ENCODE measurements at regions not wholly inside any gene's neighbourhood (a gene's known extent, or its start where the extent isn't known, plus 50 kb on each side); places are given as distances from the start of the nearest gene placed in this dataset.

DNA sequence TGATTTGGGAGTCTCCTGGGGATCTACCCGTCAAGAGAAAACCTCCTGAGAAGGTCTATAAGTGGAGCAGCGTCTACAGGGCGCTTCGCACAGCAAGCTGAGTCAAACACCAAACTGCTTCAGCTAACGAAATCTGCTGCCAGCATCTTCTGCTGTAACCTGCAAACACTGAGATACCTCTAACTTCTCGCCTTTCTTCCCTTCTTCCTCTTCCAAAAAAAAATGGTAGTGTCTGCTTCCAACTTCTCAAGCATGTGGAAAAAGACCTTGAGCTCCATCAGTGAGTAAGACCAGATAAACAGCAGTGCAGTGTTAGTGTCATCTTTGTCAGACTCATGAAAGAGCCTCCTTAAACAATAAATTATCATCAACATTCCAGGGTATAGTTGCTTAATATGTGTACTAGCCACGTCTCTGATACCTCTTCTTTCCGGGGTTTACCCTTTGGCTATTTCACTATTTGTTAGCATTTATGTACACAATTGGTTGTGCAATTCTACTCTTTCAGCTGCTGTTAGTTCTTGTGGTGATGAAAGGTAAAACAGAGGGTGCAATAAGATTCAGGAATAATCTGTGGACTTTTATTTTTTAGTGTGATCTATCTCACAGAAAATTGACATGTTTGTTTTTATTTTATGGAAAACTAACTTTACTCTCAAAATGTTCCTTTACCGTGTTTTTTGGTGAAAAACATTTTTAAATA lies 81.6 kb downstream of the LLPH start:
- H3K4me3 ChIP-seq (ENCODE audit: low read length), result no peak overlapping the region
- H3K27ac ChIP-seq (ENCODE audit: low read depth, low read length), result no peak overlapping the region
- no peak overlapping the region for H3K9ac ChIP-seq (ENCODE audit: low read length)
- no peaks in the 10 kb centered on the region for H3K79me1 ChIP-seq (ENCODE audit: low read length)
- no peak overlapping the region for H2BK15ac ChIP-seq (replicated peaks; ENCODE audit: low read depth)
- H3K27me3 ChIP-seq (ENCODE audit: insufficient read depth, low read length, poor library complexity), result no peaks in the 10 kb centered on the region
- H3K56ac ChIP-seq (ENCODE audit: low read length), result no peak overlapping the region
- DNase-seq, result no peak
- H3K4ac ChIP-seq (ENCODE audit: low read depth, low read length), result no peak overlapping the region
- peaks cover 2% of the 10 kb centered on the region for H3K4me1 ChIP-seq (ENCODE audit: control insufficient read depth, low read depth, low read length)
- no CpG with 5 or more reads among the region's 9 CpGs for WGBS (ENCODE audit: extremely low coverage, insufficient coverage, low lambda C conversion rate)
- H3K79me2 ChIP-seq (ENCODE audit: control insufficient read depth, insufficient read depth, low read length), result no peaks in the 10 kb centered on the region
- H2BK5ac ChIP-seq (ENCODE audit: low read length), result no peak overlapping the region
- H3K4me2 ChIP-seq (ENCODE audit: low read length), result no peak overlapping the region
- H2BK120ac ChIP-seq (ENCODE audit: low read depth, low read length), result no peak overlapping the region
- H2AK5ac ChIP-seq (ENCODE audit: low read length), result no peak overlapping the region
- H3K36me3 ChIP-seq (ENCODE audit: control insufficient read depth, insufficient read depth, low read length), result no peaks in the 10 kb centered on the region
- no peak overlapping the region for H4K8ac ChIP-seq (ENCODE audit: low read depth, low read length)
- no peak overlapping the region for H3K18ac ChIP-seq (ENCODE audit: low read length)
- H4K5ac ChIP-seq (ENCODE audit: low read length), result no peak overlapping the region
- no peak overlapping the region for H3K23ac ChIP-seq (ENCODE audit: low read length)

DNA sequence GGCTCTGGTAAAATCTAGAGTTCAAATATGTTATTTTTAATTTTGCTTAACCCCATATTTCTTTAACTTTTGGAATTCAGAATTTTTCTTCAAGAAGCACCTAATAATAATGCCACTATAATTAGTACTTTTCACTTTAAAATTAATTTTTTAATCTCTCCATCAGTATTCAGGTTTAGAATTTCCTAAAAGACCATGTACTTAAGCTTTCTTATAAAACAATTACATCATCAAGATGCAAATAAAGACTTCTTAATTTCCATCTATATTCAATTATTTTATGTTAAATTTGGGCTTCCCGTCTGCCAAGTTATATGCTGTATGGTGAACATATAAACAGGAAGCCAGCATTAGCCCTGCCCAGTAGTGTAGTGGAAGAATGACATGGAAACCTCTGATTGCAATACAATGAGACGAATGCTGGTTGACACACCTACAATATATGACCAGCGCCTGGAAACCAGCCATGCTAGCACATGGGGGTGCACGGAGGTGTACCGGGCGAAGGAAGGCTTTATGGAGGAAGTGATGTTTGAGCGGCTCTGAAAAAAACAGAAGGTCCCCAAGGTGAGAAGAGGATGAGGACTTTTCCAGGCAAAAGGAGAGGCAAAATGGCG lies 82.2 kb downstream of the LLPH start:
- no CpG with 5 or more reads among the region's 8 CpGs for WGBS (ENCODE audit: extremely low coverage, insufficient coverage, low lambda C conversion rate)

DNA sequence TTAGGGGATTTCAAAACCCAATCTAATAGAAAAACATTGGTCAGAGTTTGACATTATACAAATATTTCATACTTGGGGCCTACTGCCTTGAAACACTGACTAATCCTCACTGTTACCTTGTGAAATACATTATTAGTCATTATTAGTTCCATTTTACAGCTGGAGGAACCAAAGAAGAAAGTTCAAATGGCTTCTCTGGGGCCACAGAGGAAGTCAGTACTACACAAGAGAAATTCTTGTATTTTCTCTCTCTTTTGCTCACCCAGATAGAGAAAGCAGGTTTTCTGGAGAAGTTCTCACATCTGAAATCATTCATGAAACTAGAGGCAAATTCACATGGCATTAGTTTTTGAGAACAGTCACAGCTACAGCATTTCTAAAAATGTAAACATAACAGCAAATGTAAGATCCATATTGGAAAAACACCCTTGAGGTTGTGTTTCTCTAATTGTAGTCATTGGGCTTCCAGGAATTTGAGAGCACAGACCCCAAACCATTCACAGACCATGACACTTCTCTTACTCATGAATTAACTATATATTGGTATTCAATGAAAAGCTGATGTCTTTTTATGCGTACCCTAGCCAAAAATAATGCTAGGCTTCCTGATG lies 83.0 kb downstream of the LLPH start:
- no peak overlapping the region for H2BK5ac ChIP-seq (ENCODE audit: low read length)
- H3K27me3 ChIP-seq (ENCODE audit: insufficient read depth, low read length, poor library complexity), result no peaks in the 10 kb centered on the region
- no peak overlapping the region for H2BK15ac ChIP-seq (replicated peaks; ENCODE audit: low read depth)
- no peak overlapping the region for H3K27ac ChIP-seq (ENCODE audit: low read depth, low read length)
- no peak overlapping the region for H3K56ac ChIP-seq (ENCODE audit: low read length)
- no peak overlapping the region for H3K18ac ChIP-seq (ENCODE audit: low read length)
- no peak overlapping the region for H3K4me2 ChIP-seq (ENCODE audit: low read length)
- peaks cover 2% of the 10 kb centered on the region for H3K4me1 ChIP-seq (ENCODE audit: control insufficient read depth, low read depth, low read length)
- no peak overlapping the region for H2AK5ac ChIP-seq (ENCODE audit: low read length)
- no peak overlapping the region for H4K5ac ChIP-seq (ENCODE audit: low read length)
- H3K4ac ChIP-seq (ENCODE audit: low read depth, low read length), result no peak overlapping the region
- H3K79me2 ChIP-seq (ENCODE audit: control insufficient read depth, insufficient read depth, low read length), result no peaks in the 10 kb centered on the region
- no peak overlapping the region for H4K8ac ChIP-seq (ENCODE audit: low read depth, low read length)
- H3K36me3 ChIP-seq (ENCODE audit: control insufficient read depth, insufficient read depth, low read length), result no peaks in the 10 kb centered on the region
- H2BK120ac ChIP-seq (ENCODE audit: low read depth, low read length), result no peak overlapping the region
- no peak overlapping the region for H3K23ac ChIP-seq (ENCODE audit: low read length)
- no peaks in the 10 kb centered on the region for H3K79me1 ChIP-seq (ENCODE audit: low read length)
- DNase-seq, result no peak
- H3K9ac ChIP-seq (ENCODE audit: low read length), result no peak overlapping the region
- no CpG with 5 or more reads among the region's 1 CpG for WGBS (ENCODE audit: extremely low coverage, insufficient coverage, low lambda C conversion rate)
- H3K4me3 ChIP-seq (ENCODE audit: low read length), result no peak overlapping the region

More for the DNA sequence above, 82.2 kb downstream of the LLPH start:
- Histone ChIP-seq H3K4me1 (ENCODE audit: control insufficient read depth, low read depth, low read length) (peaks cover 2% of the 10 kb centered on the region), H4K5ac (ENCODE audit: low read length) (no peak overlapping the region), H3K18ac (ENCODE audit: low read length) (no peak overlapping the region), H3K9ac (ENCODE audit: low read length) (no peak overlapping the region), H2BK15ac (replicated peaks; ENCODE audit: low read depth) (no peak overlapping the region), H2BK5ac (ENCODE audit: low read length) (no peak overlapping the region), H3K27ac (ENCODE audit: low read depth, low read length) (no peak overlapping the region), H3K23ac (ENCODE audit: low read length) (no peak overlapping the region), H3K79me1 (ENCODE audit: low read length) (no peaks in the 10 kb centered on the region), H4K8ac (ENCODE audit: low read depth, low read length) (no peak overlapping the region), H3K79me2 (ENCODE audit: control insufficient read depth, insufficient read depth, low read length) (no peaks in the 10 kb centered on the region), H3K4me2 (ENCODE audit: low read length) (no peak overlapping the region), H3K36me3 (ENCODE audit: control insufficient read depth, insufficient read depth, low read length) (no peaks in the 10 kb centered on the region), H2AK5ac (ENCODE audit: low read length) (no peak overlapping the region), H3K27me3 (ENCODE audit: insufficient read depth, low read length, poor library complexity) (no peaks in the 10 kb centered on the region), H3K56ac (ENCODE audit: low read length) (no peak overlapping the region), H2BK120ac (ENCODE audit: low read depth, low read length) (no peak overlapping the region), H3K4me3 (ENCODE audit: low read length) (no peak overlapping the region), H3K4ac (ENCODE audit: low read depth, low read length) (no peak overlapping the region)
- DNase-seq, result no peak

DNA sequence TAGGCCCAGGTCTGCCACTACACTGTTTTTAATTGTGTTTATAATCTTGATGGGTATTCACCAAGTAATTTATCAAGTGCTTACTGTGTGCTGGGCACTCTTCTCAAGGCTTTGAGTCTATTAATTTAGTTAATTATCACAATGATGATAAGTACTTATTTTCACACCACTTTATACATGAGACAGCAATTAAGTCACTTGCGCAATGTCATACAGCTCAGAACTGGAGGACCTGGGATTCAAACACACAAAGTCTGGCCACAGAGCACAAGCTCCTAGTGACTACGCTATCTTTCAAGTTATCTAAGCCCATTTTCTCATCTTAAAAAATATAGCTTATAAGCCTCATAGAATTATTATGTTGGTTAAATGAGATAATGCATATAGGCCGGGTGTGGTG lies 85.0 kb downstream of the LLPH start:
- Histone ChIP-seq H3K79me1 (ENCODE audit: low read length) (no peaks in the 10 kb centered on the region), H3K36me3 (ENCODE audit: control insufficient read depth, insufficient read depth, low read length) (no peaks in the 10 kb centered on the region), H2BK5ac (ENCODE audit: low read length) (no peak overlapping the region), H3K18ac (ENCODE audit: low read length) (no peak overlapping the region), H2AK5ac (ENCODE audit: low read length) (no peak overlapping the region), H4K8ac (ENCODE audit: low read depth, low read length) (no peak overlapping the region), H4K5ac (ENCODE audit: low read length) (no peak overlapping the region), H3K4ac (ENCODE audit: low read depth, low read length) (no peak overlapping the region), H2BK15ac (replicated peaks; ENCODE audit: low read depth) (no peak overlapping the region), H3K79me2 (ENCODE audit: control insufficient read depth, insufficient read depth, low read length) (no peaks in the 10 kb centered on the region), H3K27ac (ENCODE audit: low read depth, low read length) (no peak overlapping the region), H3K56ac (ENCODE audit: low read length) (no peak overlapping the region), H3K4me1 (ENCODE audit: control insufficient read depth, low read depth, low read length) (no peaks in the 10 kb centered on the region), H3K27me3 (ENCODE audit: insufficient read depth, low read length, poor library complexity) (no peaks in the 10 kb centered on the region), H3K4me3 (ENCODE audit: low read length) (no peak overlapping the region), H2BK120ac (ENCODE audit: low read depth, low read length) (no peak overlapping the region), H3K9ac (ENCODE audit: low read length) (no peak overlapping the region), H3K23ac (ENCODE audit: low read length) (no peak overlapping the region), H3K4me2 (ENCODE audit: low read length) (no peak overlapping the region)
- WGBS (ENCODE audit: extremely low coverage, insufficient coverage, low lambda C conversion rate), result no CpG with 5 or more reads among the region's 3 CpGs
- no peak for DNase-seq

DNA sequence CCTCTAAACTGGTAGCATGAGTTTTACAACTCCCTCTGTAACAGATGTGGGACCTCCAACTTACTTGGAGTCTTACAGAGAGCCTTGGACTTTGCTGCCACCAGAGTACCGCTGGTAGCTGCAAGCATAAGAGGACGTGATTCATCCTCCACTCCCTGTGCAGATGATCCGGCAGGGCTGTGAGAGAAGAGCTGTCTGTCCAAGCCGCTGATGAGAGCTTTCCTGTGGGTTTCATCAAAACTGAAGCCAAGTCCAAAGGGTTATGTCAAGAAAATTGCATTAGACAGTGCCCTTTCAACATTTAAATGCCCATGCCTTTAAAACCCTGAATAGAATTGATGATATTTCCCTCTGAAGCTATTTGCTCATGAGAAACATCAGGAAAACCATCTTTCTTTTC lies 85.8 kb downstream of the LLPH start:
- Histone ChIP-seq H4K8ac (ENCODE audit: low read depth, low read length) (no peak overlapping the region), H3K4me2 (ENCODE audit: low read length) (no peak overlapping the region), H3K36me3 (ENCODE audit: control insufficient read depth, insufficient read depth, low read length) (no peaks in the 10 kb centered on the region), H3K18ac (ENCODE audit: low read length) (no peak overlapping the region), H3K4me3 (ENCODE audit: low read length) (no peak overlapping the region), H2AK5ac (ENCODE audit: low read length) (no peak overlapping the region), H3K9ac (ENCODE audit: low read length) (no peak overlapping the region), H3K56ac (ENCODE audit: low read length) (no peak overlapping the region), H2BK15ac (replicated peaks; ENCODE audit: low read depth) (no peak overlapping the region), H4K5ac (ENCODE audit: low read length) (no peak overlapping the region), H3K27me3 (ENCODE audit: insufficient read depth, low read length, poor library complexity) (no peaks in the 10 kb centered on the region), H2BK5ac (ENCODE audit: low read length) (no peak overlapping the region), H3K4ac (ENCODE audit: low read depth, low read length) (no peak overlapping the region), H3K27ac (ENCODE audit: low read depth, low read length) (no peak overlapping the region), H3K79me2 (ENCODE audit: control insufficient read depth, insufficient read depth, low read length) (no peaks in the 10 kb centered on the region), H3K23ac (ENCODE audit: low read length) (no peak overlapping the region), H2BK120ac (ENCODE audit: low read depth, low read length) (no peak overlapping the region), H3K4me1 (ENCODE audit: control insufficient read depth, low read depth, low read length) (no peaks in the 10 kb centered on the region), H3K79me1 (ENCODE audit: low read length) (no peaks in the 10 kb centered on the region)
- WGBS (ENCODE audit: extremely low coverage, insufficient coverage, low lambda C conversion rate), result no CpG with 5 or more reads among the region's 4 CpGs
- DNase-seq, result no peak

Measured in mesendoderm (in vitro differentiated cells).